Tibial nerve (tissue), 3 donors: ENCODE measurements at regions not wholly inside any gene's neighbourhood (a gene's known extent, or its start where the extent isn't known, plus 50 kb on each side); places are given as distances from the start of the nearest gene placed in this dataset.

ENCODE experiments used
- CTCF ChIP-seq, 5 experiments: fragments of 200-600 bp in 3 of 5; fragments of 450-650 bp in 2 of 5; sonication (generic) in 3 of 5; IDR thresholded peaks; one replicate each; pipeline ENCODE4 v1.5.1; 2016 to 2019; ENCODE audit warnings: antibody characterized with exemption in 5 of 5, mild to moderate bottlenecking in 3 of 5, moderate library complexity in 2 of 5
- POLR2A ChIP-seq, 2 donors: fragments of 450-650 bp; IDR thresholded peaks; one replicate each; pipeline ENCODE4 v1.6.1; 2017; ENCODE audit warnings: antibody characterized with exemption in 2 of 2, mild to moderate bottlenecking in 2 of 2, moderate library complexity in 2 of 2

GRCh38 chr16:51268237-51268636 is 117.2 kb upstream of the SALL1 start:
- TF ChIP-seq CTCF (IDR thresholded peaks at IDR 0.05): no peak
- TF ChIP-seq POLR2A (IDR thresholded peaks at IDR 0.05): no peak
